ENCODE measurements at regions not wholly inside any gene's neighbourhood (a gene's known extent, or its start where the extent isn't known, plus 50 kb on each side); places are given as distances from the start of the nearest gene placed in this dataset.

DNA sequence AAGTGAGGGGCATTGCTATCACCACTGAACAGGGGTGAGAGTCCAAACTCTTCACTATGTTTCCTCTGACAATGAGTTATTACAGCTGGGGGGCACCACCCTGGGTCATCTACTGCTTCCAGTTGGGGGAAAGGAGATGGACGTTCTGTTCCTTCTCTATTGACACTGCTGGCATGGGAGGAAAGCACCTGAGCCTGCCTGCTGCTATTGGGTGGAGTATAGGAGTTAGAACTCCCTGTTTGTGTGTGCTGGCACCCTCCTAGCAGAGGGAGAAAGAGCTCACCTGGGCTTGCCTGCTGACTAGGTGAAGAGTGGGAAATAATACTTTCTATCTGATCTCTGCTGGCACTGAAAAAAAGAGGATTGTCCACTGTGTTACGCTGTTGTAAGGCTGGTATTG lies 163.8 kb downstream of the MSN start:
- TF ChIP-seq KLF10 (tag by site-specific recombination; IDR thresholded peaks at IDR 0.05) (no peak), ZNF76 (tag by site-specific recombination; IDR thresholded peaks at IDR 0.05; ENCODE audit: borderline replicate concordance, low read depth) (no peak), ZNF221 (tag by site-specific recombination; IDR thresholded peaks at IDR 0.05; ENCODE audit: borderline replicate concordance) (no peak), ZNF776 (tag by site-specific recombination; IDR thresholded peaks at IDR 0.05; ENCODE audit: borderline replicate concordance) (no peak), EGR2 (tag by site-specific recombination; IDR thresholded peaks at IDR 0.05; ENCODE audit: low read depth) (no peak), SCRT1 (tag by site-specific recombination; IDR thresholded peaks at IDR 0.05; ENCODE audit: borderline replicate concordance) (no peak), ZNF549 (tag by site-specific recombination; IDR thresholded peaks at IDR 0.05) (no peak), ZNF114 (tag by site-specific recombination; IDR thresholded peaks at IDR 0.05) (no peak), ZNF677 (tag by site-specific recombination; IDR thresholded peaks at IDR 0.05) (no peak), SETDB1 (IDR thresholded peaks at IDR 0.05; ENCODE audit: insufficient read length, low read length) (no peak), ZNF16 (tag by site-specific recombination; IDR thresholded peaks at IDR 0.05; ENCODE audit: low read depth) (no peak), ZBTB48 (tag by site-specific recombination; IDR thresholded peaks at IDR 0.05) (no peak)
- TF ChIP-seq, protein P1, sequence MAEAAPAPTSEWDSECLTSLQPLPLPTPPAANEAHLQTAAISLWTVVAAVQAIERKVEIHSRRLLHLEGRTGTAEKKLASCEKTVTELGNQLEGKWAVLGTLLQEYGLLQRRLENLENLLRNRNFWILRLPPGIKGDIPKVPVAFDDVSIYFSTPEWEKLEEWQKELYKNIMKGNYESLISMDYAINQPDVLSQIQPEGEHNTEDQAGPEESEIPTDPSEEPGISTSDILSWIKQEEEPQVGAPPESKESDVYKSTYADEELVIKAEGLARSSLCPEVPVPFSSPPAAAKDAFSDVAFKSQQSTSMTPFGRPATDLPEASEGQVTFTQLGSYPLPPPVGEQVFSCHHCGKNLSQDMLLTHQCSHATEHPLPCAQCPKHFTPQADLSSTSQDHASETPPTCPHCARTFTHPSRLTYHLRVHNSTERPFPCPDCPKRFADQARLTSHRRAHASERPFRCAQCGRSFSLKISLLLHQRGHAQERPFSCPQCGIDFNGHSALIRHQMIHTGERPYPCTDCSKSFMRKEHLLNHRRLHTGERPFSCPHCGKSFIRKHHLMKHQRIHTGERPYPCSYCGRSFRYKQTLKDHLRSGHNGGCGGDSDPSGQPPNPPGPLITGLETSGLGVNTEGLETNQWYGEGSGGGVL (tag by site-specific recombination; IDR thresholded peaks at IDR 0.05): no peak
- TF ChIP-seq, protein P2, sequence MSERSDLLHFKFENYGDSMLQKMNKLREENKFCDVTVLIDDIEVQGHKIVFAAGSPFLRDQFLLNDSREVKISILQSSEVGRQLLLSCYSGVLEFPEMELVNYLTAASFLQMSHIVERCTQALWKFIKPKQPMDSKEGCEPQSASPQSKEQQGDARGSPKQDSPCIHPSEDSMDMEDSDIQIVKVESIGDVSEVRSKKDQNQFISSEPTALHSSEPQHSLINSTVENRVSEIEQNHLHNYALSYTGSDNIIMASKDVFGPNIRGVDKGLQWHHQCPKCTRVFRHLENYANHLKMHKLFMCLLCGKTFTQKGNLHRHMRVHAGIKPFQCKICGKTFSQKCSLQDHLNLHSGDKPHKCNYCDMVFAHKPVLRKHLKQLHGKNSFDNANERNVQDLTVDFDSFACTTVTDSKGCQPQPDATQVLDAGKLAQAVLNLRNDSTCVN (tag by site-specific recombination; optimal IDR thresholded peaks at IDR 0.05): no peak
- TF ChIP-seq, protein P3, sequence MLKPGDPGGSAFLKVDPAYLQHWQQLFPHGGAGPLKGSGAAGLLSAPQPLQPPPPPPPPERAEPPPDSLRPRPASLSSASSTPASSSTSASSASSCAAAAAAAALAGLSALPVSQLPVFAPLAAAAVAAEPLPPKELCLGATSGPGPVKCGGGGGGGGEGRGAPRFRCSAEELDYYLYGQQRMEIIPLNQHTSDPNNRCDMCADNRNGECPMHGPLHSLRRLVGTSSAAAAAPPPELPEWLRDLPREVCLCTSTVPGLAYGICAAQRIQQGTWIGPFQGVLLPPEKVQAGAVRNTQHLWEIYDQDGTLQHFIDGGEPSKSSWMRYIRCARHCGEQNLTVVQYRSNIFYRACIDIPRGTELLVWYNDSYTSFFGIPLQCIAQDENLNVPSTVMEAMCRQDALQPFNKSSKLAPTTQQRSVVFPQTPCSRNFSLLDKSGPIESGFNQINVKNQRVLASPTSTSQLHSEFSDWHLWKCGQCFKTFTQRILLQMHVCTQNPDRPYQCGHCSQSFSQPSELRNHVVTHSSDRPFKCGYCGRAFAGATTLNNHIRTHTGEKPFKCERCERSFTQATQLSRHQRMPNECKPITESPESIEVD (tag by site-specific recombination; IDR thresholded peaks at IDR 0.05): no peak
- TF ChIP-seq, protein P4, sequence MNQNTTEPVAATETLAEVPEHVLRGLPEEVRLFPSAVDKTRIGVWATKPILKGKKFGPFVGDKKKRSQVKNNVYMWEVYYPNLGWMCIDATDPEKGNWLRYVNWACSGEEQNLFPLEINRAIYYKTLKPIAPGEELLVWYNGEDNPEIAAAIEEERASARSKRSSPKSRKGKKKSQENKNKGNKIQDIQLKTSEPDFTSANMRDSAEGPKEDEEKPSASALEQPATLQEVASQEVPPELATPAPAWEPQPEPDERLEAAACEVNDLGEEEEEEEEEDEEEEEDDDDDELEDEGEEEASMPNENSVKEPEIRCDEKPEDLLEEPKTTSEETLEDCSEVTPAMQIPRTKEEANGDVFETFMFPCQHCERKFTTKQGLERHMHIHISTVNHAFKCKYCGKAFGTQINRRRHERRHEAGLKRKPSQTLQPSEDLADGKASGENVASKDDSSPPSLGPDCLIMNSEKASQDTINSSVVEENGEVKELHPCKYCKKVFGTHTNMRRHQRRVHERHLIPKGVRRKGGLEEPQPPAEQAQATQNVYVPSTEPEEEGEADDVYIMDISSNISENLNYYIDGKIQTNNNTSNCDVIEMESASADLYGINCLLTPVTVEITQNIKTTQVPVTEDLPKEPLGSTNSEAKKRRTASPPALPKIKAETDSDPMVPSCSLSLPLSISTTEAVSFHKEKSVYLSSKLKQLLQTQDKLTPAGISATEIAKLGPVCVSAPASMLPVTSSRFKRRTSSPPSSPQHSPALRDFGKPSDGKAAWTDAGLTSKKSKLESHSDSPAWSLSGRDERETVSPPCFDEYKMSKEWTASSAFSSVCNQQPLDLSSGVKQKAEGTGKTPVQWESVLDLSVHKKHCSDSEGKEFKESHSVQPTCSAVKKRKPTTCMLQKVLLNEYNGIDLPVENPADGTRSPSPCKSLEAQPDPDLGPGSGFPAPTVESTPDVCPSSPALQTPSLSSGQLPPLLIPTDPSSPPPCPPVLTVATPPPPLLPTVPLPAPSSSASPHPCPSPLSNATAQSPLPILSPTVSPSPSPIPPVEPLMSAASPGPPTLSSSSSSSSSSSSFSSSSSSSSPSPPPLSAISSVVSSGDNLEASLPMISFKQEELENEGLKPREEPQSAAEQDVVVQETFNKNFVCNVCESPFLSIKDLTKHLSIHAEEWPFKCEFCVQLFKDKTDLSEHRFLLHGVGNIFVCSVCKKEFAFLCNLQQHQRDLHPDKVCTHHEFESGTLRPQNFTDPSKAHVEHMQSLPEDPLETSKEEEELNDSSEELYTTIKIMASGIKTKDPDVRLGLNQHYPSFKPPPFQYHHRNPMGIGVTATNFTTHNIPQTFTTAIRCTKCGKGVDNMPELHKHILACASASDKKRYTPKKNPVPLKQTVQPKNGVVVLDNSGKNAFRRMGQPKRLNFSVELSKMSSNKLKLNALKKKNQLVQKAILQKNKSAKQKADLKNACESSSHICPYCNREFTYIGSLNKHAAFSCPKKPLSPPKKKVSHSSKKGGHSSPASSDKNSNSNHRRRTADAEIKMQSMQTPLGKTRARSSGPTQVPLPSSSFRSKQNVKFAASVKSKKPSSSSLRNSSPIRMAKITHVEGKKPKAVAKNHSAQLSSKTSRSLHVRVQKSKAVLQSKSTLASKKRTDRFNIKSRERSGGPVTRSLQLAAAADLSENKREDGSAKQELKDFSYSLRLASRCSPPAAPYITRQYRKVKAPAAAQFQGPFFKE (tag by site-specific recombination; IDR thresholded peaks at IDR 0.05; ENCODE audit: borderline replicate concordance): no peak

More for the DNA sequence above, 163.8 kb downstream of the MSN start:
- ChIA-PET CTCF (no interaction called here), POLR2A (no interaction called here)
- H3K36me3 ChIP-seq (ENCODE audit: control insufficient read depth in 2 of 2, insufficient read depth in 1 of 2, low read length in 2 of 2): no peaks in the 10 kb centered on the region
- H3K4me1 ChIP-seq (ENCODE audit: control insufficient read depth, insufficient read depth, low read length): no peaks in the 10 kb centered on the region
- no peak overlapping the region for H3K27ac ChIP-seq (ENCODE audit: extremely low read depth, low read depth, low read length)
- H3K4me3 ChIP-seq (ENCODE audit: low read depth, low read length): no peak overlapping the region
- no peaks in the 10 kb centered on the region; the same call in 1 of the 2 replicates for H3K9me3 ChIP-seq (ENCODE audit: control insufficient read depth, insufficient read depth, low read depth, low read length)
